T-helper 2 cell (primary cell): ENCODE measurements at regions not wholly inside any gene's neighbourhood (a gene's known extent, or its start where the extent isn't known, plus 50 kb on each side); places are given as distances from the start of the nearest gene placed in this dataset.
"Not testable (repeated sequence)": the region's sequence is repeated elsewhere in the genome, so short reads cannot be mapped to it uniquely, and the experiment has no call there.

ENCODE experiments used
- DNase-seq, 5 experiments: peaks; one replicate each; pipeline versions ENCODE4 v3.0.0 to v3.0.0-alpha.2; 2012 to 2022

DNA sequence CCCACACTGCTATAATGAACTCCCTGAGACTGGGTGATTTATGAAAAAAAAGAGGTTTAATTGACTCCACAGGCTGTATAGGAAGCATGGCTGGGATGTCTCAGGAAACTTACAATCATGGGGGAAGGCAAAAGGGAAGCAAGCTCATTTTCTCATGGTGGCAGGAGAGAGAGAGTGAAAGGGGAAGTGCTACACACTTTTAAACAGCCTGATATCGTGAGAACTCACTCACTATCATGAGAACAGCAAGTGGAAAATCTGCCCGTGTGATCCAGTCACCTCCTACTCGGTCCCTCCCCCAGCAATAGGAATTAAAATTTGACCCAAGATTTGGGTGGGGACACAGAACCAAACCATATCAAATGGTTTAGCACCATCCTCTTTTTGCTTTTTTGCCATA, 116.6 kb upstream of the CEP162 start:
- no peak for DNase-seq

DNA sequence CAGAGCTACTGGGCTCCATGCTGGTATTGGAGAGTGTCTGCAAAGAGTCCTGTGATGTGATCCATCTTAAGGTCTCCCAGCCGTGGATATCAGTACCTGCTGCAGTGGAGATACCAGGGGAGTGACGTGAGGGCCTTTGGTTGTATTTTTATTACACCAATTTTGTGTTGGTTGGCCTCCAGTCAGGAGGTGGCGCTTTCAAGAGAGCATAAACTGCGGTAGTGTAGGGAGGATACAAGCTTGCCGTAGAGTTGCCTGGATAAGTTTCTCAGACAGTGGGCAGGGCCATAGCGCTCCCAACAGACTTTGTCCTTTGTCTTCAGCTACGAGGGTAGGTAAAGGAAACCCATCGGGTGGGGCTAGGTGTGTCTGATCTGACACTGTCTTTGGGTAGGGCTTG, 113.0 kb upstream of the CEP162 start:
- no peak for DNase-seq

GRCh38 chr6:84333842-84334241, 106.4 kb upstream of the CEP162 start:
- DNase-seq = no peak

DNA sequence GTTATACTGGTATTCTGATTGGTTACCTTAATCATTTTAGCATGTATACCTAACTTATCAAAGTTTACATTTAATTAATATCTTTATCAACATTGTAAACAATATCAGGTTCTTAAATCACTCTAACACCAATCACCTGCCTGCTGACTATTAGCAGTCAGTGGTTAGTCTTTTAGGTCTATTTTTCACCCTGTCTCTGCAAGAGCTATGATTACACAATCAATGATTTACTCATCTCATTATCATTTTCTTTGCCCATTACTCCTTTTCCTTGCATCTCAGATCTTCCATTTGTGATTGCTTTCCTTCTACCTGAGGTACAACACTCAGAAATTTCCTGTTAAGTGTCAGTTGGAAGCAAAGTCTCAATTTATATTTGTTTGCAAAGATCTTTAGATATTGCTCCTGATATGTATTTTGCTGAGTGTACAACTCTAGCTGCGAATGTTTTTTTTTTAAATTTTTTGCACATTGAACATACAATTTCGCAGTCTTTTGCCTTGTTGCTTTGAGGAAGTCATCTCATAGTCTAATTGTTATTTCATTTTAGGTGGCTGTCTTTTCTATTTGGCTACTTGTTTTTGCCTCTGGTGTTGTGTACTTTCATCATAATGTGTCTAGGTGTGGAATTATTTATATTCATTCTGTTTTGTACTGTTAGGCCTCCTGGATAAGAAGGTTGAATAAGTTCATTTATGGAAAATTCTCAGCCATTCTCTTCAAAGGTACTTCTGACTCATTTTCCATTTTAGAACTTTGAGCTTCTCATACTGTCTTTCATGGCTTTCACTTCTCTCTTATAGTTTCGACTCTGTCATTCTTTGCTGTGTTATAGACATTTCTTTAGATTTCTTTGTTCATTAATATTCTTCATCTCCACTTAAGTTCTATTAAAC, 104.9 kb upstream of the CEP162 start:
- no peak for DNase-seq

- no peak for DNase-seq
Measured at GRCh38 chr6:84330325-84330724, 102.9 kb upstream of the CEP162 start.

DNA sequence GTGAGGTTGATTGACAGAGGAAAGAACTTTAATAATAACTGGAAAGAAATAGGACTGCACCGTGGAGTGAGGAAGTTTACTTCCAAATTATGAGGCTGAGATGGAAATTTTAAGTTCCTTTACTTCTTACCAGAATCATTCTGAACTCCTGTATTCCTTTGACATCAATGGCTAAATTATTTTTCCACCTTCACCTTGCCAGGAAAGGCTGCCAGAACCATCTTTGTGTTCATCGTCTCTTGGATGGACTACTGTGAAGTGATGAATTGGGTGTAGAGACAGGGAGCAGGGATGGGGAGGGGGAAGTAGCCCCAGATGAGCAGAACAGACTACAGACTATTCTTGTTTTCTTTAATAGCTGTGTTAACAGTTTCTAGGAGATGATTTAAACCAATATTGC, 102.1 kb upstream of the CEP162 start:
- no peak for DNase-seq

DNA sequence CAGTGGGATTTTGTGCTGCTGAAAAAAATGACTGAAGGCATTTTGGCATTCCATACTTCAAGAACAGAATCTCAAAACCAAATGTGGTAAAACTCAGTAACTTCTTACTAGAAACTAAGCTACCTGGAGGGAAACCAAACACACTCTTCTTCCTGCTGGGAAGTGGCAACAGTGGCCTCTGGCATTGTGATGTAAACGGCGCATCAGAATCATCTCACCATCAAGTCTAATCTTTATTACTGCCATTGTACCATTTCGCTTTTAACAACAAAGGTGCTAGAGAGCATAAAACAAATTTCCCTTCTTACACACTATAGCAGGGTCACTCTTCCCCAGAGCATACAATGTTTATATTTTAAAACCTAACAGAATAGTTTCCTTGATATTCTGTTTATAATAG, 101.6 kb upstream of the CEP162 start:
- no peak for DNase-seq

DNA sequence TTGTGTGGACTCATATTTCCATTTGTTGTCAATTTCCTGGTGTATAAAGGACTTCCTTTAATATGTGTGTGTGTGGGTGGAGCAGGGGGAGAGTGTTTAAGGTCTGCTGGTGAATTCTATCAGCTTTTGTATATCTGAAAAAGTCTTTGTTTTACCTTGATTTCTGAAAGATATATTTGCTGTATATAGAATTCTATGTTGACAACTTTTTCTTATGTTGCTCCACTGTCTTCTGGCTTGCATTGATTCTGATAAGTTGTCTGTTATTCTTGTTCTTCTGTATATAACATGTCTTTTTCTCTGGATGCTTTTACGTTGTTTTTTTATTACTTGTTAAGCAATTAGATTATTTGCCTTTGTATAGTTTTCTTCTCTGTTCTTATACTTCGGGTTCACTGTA, 90.0 kb upstream of the CEP162 start:
- DNase-seq = no peak

DNA sequence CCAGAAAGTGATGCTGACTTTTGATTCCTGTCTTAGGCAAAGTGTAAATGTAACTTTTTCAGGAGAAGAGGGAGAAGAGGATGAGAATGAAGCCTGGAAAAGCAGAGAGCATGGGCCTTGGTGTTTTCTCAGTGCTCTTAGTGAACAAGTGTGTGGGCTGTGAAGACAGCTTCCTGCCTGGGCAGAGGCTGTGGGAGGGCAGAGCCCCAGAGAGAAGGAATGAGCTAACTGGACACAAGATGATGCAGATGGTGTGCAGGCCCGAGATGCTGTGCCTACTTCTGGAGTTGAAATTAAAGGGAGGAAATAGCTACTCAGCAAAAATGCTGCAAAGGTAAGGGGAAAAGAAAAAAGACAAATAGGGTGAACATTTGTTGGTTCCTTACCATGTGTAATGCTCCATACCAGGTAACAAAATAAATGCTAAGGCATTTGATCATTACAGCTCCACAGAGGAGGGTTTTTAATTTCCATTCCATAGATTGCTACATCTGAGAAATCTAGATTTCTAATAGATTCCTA, 87.0 kb upstream of the CEP162 start:
- no peak for DNase-seq

- no peak for DNase-seq
Measured at GRCh38 chr6:84309336-84309735, 81.9 kb upstream of the CEP162 start.

GRCh38 chr6:84304881-84305280, 77.4 kb upstream of the CEP162 start:
- no peak for DNase-seq

GRCh38 chr6:84291033-84291432, 63.6 kb upstream of the CEP162 start:
- not testable (repeated sequence) for DNase-seq

GRCh38 chr6:84284428-84285049, 57.1 kb upstream of the CEP162 start:
- DNase-seq = no peak

DNA sequence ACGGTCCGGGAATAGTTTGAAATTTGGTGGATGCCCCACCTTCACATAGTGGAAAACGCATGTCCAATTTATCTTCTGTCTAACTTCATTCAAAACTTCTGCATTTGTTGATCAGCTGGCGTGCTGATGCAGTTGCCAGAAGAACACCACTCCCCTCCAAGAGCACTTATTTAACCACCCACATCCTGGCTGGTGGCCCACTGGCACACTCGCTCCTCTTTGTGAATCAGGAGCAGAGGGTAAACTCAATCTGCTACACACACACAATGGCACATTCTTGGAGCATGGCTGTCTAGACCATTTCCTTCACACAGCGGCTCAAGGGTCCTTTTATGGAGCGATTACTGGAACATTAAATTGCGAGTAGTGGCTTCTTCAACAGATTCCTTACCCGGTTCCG, 55.1 kb upstream of the CEP162 start:
- no peak for DNase-seq

DNA sequence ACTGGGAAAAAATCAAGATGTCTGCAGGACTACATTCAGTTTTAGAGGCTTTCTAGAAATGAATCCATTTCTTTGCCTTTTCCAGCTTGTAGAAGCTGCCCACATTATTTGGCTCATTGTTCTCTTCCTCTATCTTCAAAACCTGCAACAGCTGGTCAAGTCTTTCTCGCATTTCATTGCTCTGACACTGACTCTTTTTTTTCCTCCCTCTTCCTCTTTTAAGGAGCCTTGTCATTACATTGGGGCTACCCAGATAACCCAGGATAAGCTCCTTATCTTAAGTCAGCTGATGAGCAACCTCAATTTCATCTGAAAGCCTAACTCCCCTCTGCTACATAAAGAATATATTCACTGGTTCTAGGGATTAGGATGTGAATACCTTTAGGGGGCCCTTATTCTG, 53.2 kb upstream of the CEP162 start:
- no peak for DNase-seq

DNA sequence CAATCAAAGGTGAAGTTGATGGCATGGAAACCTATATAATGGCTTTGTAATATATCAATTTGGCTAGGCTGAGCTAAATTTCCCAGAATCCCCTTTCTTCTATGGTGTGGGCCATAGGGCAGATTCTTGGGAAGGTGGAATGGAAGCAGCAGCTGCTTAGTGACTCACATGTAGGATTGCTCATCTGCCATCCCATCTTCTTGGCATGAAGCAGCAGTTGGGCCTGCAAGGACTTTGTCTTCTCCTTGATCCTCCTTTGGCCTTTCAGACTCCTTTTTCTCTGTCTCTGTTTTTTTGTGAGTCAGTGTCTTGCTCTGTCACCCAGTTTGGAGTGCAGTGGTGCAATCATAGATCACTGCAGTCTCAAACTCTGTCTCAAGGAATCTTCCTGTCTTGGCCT, 52.6 kb upstream of the CEP162 start:
- DNase-seq = no peak

- DNase-seq = no peak
Measured at GRCh38 chr6:84278321-84278998, 51.0 kb upstream of the CEP162 start.
